ENCODE measurements at regions not wholly inside any gene's neighbourhood (a gene's known extent, or its start where the extent isn't known, plus 50 kb on each side); places are given as distances from the start of the nearest gene placed in this dataset.
A peak's percentile ranks its signal among the peaks of the same experiment; 100 is the strongest.
"Not testable (repeated sequence)": the region's sequence is repeated elsewhere in the genome, so short reads cannot be mapped to it uniquely, and the experiment has no call there.

DNA sequence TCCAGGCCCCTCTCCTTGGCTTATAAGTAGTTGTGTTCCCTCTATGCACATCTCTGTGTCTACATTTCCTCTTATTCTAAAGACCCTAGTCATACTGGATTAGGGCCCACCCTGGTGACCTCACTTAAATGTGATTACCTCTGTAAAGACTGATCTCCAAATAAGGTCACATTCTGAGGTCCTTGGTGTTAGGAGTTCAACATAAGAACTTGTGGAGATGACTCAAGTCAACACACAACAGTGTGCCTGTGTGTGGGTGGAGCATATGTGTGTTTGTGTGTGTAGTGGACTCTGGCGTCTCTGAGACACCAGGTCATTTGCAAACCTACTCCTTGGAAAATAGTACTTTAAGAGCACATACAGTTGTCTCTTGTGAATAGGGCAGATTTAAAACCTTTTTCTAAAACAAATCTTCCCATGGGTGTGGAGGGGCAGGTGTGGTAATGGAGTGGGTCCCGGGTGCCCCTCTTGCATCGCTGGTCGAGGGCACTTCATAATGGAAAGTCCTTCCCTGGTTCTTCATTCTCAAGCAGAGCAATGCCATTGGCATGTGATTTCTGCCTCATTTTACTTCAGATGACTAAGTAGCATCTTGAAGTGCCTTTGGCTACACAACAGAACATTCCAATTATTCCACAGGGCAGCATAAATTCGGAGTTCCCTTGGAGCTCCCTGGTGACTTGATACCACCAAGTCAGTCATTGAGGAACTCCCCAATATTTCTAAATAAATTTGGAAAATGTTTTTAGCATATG is 84.4 kb downstream of the C9orf152 start:
- no peak for DNase-seq (ENCODE audit: low spot score)

DNA sequence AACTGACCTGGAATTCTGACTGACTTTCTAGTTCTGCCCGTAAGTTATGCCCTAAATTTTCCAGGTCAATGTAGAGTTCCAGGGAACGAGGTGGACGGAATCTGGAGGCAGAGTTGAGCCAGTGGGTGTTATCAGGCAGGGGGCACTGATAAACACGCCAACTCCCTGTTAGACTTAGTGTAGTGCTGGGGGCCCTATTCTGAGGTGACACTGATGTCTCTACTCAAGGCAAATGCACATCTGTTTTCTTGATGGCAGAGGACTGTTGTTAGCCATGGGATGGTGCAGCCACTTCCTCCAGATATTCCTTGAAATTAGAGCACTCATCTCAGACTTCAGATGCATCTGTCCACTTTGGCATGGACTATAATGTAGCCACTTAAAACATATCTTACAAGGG is 83.5 kb downstream of the C9orf152 start:
- DNase-seq (ENCODE audit: low spot score): no peak

DNA sequence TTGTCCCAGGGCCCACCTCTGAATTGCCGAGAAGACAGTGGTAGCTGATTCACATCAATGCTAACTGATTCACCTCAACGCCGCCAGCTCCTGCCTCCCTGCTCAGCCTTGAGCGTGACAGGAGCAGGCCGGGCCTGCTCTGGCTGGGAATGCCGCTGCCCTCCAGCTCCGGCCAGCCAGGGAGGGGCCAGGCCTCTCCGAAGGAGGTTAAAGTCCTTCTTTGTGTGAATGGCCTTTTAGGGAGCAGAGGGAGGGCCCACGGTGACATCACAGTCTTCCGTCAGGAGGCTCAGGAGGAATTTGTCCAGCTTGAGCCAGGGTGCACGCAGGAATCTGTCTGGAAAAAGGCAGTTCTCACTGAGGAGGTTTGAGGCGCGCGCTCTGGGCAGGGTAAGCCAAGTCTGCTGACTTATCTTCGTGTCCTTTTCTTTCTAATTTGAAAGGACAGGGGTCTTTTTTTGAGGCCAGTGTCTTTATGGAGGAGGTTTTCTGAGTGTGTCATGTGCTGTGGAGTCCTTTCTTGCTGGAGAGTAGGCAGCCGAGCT is 82.7 kb downstream of the C9orf152 start:
- peak; percentile 42 for DNase-seq (ENCODE audit: low spot score)

DNA sequence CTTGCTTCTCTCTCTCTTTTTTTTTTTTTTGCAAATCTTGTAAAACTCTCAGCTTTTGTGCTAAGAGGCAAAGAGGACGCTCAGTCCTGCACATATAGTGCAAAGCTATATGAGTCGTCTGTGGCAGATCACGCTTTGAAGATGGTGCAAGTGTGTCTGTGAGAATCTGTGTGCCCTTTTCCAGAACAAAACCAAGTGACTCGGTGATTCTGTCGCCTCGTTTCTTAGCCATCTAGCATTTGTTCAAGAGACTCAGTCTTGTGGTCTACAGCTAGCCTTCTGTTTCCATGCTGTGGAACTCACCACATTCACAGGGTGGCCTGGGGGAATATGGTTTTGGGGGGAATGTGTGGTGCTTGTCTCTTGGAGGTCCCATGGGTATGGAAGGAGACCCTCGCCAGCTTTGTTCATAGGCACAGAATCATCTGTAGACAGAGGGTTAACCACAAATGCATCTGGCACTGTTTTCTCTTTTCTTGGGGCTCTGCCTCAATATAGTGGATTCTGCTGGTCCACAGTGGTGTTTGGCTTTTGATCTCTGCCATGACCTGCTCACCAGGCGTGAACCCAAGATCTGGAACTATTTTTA is 82.1 kb downstream of the C9orf152 start:
- no peak for DNase-seq (ENCODE audit: low spot score)

DNA sequence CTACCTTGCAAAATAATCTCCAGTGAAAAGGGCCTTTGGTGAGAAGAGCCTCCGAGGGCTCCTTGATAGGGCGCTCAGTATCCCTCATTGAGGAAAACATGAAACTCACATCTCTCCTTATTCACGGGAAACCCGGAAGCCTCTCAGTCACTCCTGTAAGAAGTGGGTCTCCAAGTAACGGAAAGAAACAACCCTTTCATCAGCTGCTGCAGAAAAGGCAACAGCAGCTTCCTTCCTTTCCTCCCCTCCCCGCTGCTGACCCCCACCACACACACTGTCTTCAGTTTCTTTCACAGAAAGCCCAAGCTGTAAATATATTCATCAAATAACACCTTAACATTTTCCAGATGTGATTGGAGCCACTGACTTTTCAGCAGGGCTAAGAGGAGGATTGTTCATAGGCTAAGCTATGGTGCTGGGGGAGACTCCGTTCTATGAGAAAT is 81.4 kb downstream of the C9orf152 start:
- no peak for DNase-seq (ENCODE audit: low spot score)

DNA sequence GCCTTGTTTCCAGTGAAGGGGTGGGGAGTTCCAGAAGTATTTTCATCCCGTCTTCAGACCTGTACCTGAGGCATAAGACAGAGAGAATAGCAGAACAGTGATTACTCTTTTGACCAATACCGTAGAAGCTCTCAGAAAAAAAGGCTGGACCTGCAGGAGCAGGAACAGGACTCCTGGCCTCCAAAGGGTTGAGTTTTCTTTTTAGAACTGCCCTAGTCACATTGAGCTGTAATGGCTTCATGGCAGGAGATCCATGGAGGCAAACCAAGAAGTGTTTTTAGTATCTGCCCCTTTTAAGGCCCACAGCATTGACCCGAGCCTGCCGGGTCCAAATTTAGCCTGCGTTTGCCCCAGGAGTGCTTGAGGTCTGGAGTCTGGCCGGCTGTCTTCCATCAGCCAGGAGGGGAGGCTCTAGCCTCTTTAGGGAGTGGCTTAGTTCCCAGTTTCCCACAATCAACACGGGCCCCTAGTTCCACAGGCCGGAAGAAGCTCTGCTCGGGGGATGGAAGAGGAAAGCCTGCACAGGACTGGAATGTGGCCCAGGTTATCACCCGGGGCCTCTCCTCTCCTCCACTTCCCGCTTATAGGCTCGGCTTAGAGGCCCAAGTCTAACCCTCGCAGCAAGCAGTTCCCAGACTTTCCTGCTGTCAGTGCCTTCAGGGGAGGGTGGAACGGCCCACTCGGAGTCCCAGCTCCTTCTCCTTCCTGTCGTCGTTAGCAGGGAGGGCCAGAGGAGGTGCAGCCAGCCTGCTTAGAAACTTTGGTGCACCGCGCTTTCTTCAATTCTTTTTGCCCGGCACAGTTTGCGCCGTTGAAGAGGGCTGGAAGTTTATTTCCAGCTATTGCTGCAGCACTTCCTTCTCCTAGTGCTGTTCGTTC is 80.7 kb downstream of the C9orf152 start:
- no peak for DNase-seq (ENCODE audit: low spot score)

DNA sequence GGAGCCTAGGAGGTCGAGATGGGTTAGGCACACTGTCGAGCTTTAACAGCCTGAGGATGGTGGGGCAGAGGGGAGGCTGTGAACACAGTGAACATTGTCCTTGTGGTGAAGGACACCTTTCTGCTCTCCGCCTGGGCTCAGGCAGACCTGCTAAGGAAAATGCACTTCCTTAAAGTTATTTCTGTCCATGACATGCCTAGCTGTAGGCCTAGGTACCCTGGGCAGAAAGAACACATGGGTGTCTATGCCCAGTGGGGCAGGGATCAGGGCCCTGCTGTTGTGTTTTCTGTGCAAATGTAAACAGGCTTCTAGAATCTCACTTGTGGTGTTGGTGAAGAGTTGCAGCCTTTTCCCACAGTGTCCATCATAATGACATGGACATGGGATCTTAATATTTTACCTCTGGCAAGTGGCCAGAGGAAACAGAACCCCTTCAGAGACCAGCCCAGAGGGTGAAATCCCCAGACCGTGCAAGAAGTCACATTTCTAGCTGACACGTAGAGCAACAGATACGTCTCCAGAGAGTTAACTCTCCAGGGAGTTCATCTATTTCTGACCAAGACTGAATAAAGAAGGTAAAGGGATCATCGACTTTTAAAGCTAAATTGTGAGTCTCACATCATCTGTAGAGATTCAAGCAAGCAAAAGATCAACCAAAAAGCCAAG is 79.2 kb downstream of the C9orf152 start:
- DNase-seq (ENCODE audit: low spot score): no peak

DNA sequence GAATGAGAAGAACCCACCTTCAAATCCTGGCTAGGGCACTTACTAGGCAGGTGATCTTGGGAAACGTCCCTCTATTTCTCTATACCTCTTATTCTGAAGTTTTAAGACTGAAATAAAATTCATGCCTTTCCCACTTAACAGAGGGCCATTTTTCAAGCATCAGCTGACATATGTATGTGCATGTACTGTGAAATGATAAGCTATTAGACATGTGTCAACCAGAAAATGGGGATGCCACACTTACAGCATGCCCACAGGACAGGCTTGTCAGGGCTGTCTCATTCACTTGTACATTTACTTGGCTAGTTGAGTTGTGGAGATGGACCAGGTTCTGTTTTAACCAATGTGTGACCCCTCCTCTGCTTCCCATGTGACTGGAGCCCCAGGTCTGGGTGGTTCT is 78.5 kb downstream of the C9orf152 start:
- no peak for DNase-seq (ENCODE audit: low spot score)

DNA sequence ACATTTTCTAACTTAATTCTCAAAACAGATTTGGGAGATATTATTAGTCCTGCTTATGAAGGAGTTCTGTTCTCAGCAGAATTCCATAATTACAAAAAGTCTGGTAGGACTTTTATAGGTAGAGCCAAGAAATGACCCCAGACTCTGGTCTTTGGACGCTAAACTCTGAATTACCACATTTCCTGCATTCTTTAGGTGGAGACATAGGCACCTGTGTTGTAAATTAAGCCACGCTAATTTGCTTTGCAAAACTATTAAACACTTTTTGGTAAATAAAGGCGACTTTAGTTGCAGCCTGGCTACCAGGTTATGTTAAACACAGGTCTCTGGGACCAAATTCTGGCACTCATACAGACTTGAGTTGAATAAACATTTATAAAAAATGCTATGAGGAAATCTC is 77.7 kb downstream of the C9orf152 start:
- no peak for DNase-seq (ENCODE audit: low spot score)

DNA sequence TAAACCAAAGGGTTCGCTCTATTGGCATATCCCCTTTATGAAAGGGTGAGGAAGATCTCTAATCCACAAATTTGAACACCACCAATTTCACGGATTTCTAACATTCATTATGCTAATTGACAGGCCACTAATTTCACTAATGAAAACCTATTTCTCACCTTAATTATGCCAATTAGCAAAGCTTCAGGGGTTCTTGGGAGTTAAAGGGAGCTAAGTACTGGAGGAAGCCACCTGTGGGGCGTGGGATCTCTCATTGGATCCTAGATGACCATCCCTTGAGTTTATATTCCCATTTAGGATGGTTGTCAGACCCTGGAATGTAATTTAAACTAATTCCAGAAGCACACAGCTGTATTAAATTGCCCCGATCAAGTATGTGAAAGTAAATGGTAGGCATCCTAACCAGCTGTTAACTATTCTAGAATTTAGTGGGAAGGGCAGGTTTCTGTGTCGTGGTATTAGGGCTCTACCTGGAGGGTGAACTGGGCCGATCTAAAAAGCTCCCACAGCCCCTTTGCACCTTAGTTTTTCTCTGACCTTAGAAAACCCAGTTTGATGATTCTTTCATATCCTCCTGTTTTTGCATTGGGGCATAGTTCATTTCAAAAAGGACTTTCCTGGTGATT is 77.1 kb downstream of the C9orf152 start:
- DNase-seq (ENCODE audit: low spot score): no peak

DNA sequence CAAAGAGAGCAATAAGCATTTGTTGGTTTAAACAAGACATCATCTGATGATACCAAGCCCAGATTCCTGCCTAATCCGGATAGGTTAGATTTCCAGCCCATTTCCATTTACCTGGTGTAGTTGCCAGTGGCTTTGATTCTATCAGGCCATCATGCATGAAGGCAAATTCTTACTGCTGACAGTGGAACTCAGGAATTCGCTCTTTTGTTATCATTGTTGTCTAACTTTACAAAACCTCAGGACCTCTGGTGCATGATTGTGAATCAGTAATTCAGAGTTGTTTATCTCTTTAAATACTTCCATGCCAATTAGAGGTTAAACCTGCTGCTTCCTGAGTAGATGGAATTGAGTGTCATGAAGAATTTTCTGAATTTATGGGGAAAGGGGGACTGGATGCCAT is 76.5 kb downstream of the C9orf152 start:
- no peak for DNase-seq (ENCODE audit: low spot score)

DNA sequence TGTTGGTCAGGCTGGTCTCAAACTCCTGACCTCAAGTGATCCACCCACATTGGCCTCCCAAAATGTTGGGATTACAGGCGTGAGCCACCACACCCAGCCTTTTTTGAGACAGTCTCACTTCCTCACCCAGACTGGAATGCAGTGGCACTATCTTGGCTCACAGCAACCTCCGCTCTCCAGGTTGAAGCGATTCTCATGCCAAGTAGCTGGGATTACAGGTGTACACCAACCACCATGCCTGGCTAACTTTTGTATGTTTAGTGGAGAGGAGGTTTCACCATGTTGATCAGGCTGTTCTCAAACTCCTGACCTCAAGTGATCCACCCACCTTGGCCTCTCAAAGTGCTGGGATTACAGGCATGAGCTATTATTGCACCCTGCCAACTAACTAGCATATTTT is 75.4 kb downstream of the C9orf152 start:
- DNase-seq (ENCODE audit: low spot score): not testable (repeated sequence)

DNA sequence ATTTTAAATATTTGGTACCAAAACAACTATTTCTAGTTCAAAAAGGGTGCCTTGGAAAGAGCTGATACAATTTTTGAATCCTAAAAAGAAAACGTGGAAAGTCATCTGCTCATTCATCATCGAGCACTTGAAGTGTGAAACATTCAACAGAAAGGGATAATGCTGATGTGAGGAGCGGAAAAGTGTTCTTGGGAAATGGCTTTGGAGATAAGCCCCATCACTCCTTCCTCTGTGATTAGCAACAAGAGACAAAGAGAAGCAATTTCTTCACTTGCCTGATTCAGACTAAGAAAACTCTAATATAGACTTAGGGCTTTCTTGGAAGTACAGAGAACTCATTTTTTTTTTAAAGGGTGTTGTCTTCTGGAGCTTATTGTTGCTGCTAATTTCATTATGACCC is 74.9 kb downstream of the C9orf152 start:
- no peak for DNase-seq (ENCODE audit: low spot score)

DNA sequence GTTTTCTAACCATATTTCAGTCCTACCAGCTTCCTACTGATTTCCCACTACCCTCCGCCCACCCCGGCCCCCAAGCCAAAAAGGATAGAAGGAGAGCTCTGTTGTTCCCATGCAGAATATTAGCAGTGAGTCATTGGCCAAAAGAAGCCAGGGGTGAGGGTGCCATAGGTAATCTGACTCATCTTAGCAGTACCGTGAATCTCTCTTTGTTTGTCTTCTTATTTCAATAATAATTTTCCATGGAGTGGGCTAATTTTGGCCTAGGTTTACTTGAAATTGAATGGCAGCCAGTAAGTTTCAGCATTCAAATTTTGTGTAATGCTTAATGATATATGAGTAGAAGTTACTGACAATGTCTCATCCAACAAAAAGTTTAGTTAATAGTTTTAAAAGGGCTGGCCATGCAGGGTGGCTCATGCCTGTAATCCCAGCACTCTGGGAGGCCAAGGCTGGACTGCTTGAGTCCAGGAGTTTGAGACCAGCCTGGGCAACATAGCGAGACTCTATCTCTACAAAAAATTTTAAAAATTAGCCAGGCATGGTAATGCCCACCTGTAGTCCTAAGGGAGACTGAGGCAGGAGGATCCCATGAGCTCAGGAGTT is 74.2 kb downstream of the C9orf152 start:
- DNase-seq (ENCODE audit: low spot score): no peak

DNA sequence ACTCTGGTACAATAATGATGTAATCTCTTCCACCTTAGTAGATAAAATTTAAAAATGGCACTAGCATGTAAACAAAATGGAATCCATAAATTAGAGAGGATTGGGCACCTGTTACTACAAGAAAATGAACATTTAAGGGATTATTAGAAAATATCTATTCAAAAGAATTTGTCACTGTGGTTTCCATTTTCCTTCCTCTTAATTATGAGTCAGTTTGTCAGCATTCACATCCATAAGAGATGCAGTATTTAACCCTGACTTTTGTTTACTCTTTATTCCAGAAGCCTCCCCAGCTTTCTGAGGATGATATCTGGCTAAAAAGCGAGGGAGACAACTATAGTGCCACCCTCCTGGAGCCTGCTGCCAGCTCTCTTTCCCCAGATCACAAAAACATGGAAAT is 72.1 kb downstream of the C9orf152 start:
- no peak for DNase-seq (ENCODE audit: low spot score)

DNA sequence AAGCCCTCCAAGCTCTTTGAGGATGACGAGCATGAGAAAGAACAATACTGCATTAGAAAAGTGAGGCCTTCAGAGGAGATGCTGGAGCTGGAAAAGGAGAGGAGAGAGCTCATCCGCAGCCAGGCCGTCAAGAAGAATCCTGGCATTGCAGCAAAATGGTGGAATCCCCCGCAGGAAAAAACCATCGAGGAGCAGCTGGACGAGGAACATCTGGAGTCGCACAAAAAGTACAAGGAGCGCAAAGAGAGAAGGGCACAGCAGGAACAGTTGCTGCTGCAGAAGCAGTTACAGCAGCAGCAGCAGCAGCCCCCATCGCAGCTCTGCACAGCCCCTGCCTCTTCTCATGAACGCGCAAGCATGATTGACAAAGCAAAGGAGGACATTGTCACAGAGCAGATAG is 71.2 kb downstream of the C9orf152 start:
- DNase-seq (ENCODE audit: low spot score): no peak

DNA sequence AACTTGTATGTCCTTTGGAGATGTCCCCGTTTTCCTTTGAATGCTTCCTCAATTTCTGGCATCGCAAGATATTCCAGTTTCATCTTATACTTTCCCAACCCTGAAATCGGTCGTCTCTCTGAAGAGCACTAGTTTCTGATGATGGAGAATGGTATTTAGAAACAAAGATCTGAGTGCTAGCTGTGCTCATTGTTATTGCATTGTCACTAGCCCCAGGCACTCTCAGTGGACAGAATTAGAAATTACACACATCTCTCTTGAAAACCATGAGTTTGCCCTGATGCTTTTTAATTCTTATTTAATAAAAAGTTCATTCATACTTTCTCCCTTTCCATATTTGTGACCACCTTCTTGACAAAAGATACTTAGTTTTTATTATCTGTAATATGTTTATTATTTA is 67.7 kb downstream of the C9orf152 start:
- no peak for DNase-seq (ENCODE audit: low spot score)

DNA sequence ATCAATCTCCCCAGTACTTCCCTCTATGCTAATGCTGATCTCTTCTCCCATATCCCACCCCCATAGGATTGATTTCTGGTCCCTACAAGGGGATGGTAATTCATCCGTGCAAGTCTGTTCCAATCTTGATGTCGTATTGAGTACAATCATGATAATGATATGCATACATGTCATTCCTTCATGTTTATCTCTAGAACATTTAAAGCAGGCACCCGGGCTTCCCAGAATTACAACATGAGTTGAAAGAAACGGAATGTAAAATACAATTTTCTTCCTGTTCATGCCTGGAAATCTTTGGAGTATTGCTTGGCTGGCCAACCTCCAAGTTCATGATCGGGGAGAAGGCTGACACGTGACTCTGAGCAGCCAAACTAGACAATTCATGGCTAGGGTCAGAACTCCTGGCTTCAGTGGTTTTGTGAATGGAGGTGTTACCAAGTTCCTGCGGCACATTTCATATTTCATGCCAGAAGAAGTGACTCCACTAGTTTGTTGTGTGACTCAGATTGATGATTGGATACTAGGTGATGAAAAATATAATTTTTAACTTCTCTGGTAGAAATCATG is 66.6 kb downstream of the C9orf152 start:
- DNase-seq (ENCODE audit: low spot score): no peak

DNA sequence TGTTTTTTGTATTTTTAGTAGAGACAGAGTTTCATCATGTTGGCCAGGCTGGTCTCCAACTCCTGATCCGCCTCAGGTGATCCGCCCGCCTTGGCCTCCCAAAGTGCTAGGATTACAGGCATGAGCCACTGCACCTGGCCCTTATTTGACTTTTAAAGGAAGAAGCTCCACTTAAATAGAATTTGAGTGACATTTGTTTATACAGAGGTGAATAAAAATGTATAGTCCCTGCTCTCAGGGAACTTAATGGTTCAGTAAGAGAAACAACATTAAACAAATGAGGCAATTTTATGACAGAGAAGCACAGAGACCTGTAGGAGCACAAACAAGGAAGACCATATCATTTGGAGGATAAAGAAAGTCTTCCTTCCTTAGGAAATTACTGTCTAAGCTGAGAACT is 65.7 kb downstream of the C9orf152 start:
- no peak for DNase-seq (ENCODE audit: low spot score)

DNA sequence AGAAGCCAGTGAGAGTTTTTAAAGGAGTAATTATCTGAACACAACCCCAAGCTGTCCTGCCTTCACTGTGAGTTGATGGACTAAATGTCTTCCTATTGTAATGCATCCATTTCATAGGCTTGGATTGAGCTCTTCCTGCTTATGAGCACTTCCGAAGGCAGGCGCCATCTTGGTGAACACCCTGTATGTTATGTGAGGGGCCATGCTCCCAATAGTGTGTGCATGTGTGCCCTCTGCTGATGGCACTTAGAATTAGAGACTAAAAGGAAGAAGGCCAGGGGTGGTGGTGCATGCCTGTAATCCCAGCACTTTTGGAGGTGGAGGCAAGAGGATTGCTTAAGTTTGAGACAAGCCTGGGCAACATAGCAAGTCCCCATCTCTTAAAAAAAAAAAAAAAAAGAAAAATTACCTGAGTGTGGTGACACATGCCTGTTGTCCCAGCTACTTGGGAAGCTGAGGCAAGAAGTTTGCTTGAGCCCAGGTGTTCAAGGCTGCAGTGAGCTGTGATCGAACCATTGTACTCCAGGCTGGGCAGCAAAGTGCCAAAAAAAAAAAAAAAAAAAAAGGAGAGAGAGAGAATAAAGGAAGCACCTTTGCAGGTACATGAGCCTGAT is 65.0 kb downstream of the C9orf152 start:
- no peak for DNase-seq (ENCODE audit: low spot score)
